HG03378 (cell line): ENCODE measurements at regions not wholly inside any gene's neighbourhood (a gene's known extent, or its start where the extent isn't known, plus 50 kb on each side); places are given as distances from the start of the nearest gene placed in this dataset.

Source experiments
- ATAC-seq: cut with Tn5 transposase; IDR thresholded peaks from one replicate; pipeline ENCODE4 v1.9.1; 2021; ENCODE audit warnings: mild to moderate bottlenecking, moderate library complexity; ENCODE audit not compliant: unreplicated experiment

GRCh38 chr4:151953312-151953711 lies 192.5 kb upstream of the GATB start:
- ATAC-seq = no peak

- ATAC-seq = no peak
These were observed 192.0 kb upstream of the GATB start for GRCh38 chr4:151952711-151953254.

GRCh38 chr4:151952137-151952536 lies 191.3 kb upstream of the GATB start:
- no peak for ATAC-seq

- no peak for ATAC-seq
These were observed 190.9 kb upstream of the GATB start for GRCh38 chr4:151951671-151952050.

- no peak for ATAC-seq
These were observed 190.3 kb upstream of the GATB start for GRCh38 chr4:151950993-151951670.

- ATAC-seq = no peak
These were observed 187.7 kb upstream of the GATB start for GRCh38 chr4:151948351-151949016.

- ATAC-seq = no peak
These were observed 185.9 kb upstream of the GATB start for GRCh38 chr4:151946718-151947117.

- no peak for ATAC-seq
These were observed 182.2 kb upstream of the GATB start for GRCh38 chr4:151942971-151943370.

- ATAC-seq = no peak
These were observed 180.3 kb upstream of the GATB start for GRCh38 chr4:151940926-151941617.

GRCh38 chr4:151940291-151940690 lies 179.5 kb upstream of the GATB start:
- no peak for ATAC-seq

GRCh38 chr4:151939670-151940069 lies 178.9 kb upstream of the GATB start:
- ATAC-seq = no peak

- no peak for ATAC-seq
These were observed 174.6 kb upstream of the GATB start for GRCh38 chr4:151935411-151935810.

- no peak for ATAC-seq
These were observed 174.0 kb upstream of the GATB start for GRCh38 chr4:151934766-151935165.

- no peak for ATAC-seq
These were observed 172.5 kb upstream of the GATB start for GRCh38 chr4:151933122-151933827.

GRCh38 chr4:151931563-151931962 lies 170.8 kb upstream of the GATB start:
- no peak for ATAC-seq

GRCh38 chr4:151930372-151930771 lies 169.6 kb upstream of the GATB start:
- no peak for ATAC-seq

GRCh38 chr4:151928112-151928511 lies 167.3 kb upstream of the GATB start:
- no peak for ATAC-seq

- no peak for ATAC-seq
These were observed 162.0 kb upstream of the GATB start for GRCh38 chr4:151922811-151923210.

- no peak for ATAC-seq
These were observed 161.5 kb upstream of the GATB start for GRCh38 chr4:151922306-151922705.

- no peak for ATAC-seq
These were observed 161.0 kb upstream of the GATB start for GRCh38 chr4:151921811-151922210.

- ATAC-seq = no peak
These were observed 160.6 kb upstream of the GATB start for GRCh38 chr4:151921386-151921785.
